GM23338 (cell line): ENCODE measurements at regions not wholly inside any gene's neighbourhood (a gene's known extent, or its start where the extent isn't known, plus 50 kb on each side); places are given as distances from the start of the nearest gene placed in this dataset.
"Not testable (repeated sequence)": the region's sequence is repeated elsewhere in the genome, so short reads cannot be mapped to it uniquely, and the experiment has no call there.

Experiments used
- ATAC-seq: fragments of 200-7000 bp; cut with Tn5 transposase; 3 replicates; pipeline ENCODE4 v1.9.1; 2020
- DNase-seq: peaks from one replicate; pipeline ENCODE4 v3.0.0-alpha.2; 2015; ENCODE audit warnings: low spot score
- H2AFZ ChIP-seq: fragments of 200-600 bp; sonication (generic); 2 replicates; pipeline ENCODE4 v1.8.0; 2016; ENCODE audit warnings: antibody characterized with exemption, mild to moderate bottlenecking, moderate library complexity
- H3F3A ChIP-seq: fragments of 200-600 bp; sonication (generic); replicated peaks from 2 replicates; pipeline ENCODE4 v1.8.0; 2017; ENCODE audit warnings: antibody characterized with exemption, mixed run types, low read depth
- H3K27ac ChIP-seq: fragments of 200-600 bp; sonication (generic); 2 replicates; pipeline ENCODE4 v1.6.1; 2016; ENCODE audit warnings: low read depth
- H3K27me3 ChIP-seq: fragments of 200-600 bp; sonication (generic); 2 replicates; pipeline ENCODE4 v1.8.0; 2016; ENCODE audit warnings: mild to moderate bottlenecking, mixed run types, moderate library complexity; ENCODE audit not compliant: insufficient read depth
- H3K36me3 ChIP-seq: fragments of 200-600 bp; sonication (generic); 2 replicates; pipeline ENCODE4 v1.8.0; 2016; ENCODE audit warnings: mild to moderate bottlenecking; ENCODE audit not compliant: insufficient read depth
- H3K4me1 ChIP-seq: fragments of 200-600 bp; sonication (generic); 2 replicates; pipeline ENCODE4 v1.8.0; 2016; ENCODE audit warnings: mild to moderate bottlenecking, moderate library complexity; ENCODE audit not compliant: insufficient read depth
- H3K4me2 ChIP-seq: fragments of 200-600 bp; sonication (generic); 2 replicates; pipeline ENCODE4 v1.7.1; 2017; ENCODE audit warnings: mixed run types
- H3K4me3 ChIP-seq: fragments of 200-600 bp; sonication (generic); 2 replicates; pipeline ENCODE4 v1.6.1; 2016; ENCODE audit warnings: mixed run types
- H3K79me2 ChIP-seq: fragments of 200-600 bp; sonication (generic); replicated peaks from 2 replicates; pipeline ENCODE4 v1.8.0; 2017; ENCODE audit warnings: mild to moderate bottlenecking; ENCODE audit not compliant: insufficient read depth
- H3K9me2 ChIP-seq: fragments of 200-600 bp; sonication (generic); 2 replicates; pipeline ENCODE4 v1.8.0; 2017; ENCODE audit not compliant: insufficient read depth
- H4K20me1 ChIP-seq: fragments of 200-600 bp; sonication (generic); replicated peaks from 2 replicates; pipeline ENCODE4 v1.8.0; 2017; ENCODE audit warnings: mild to moderate bottlenecking; ENCODE audit not compliant: insufficient read depth
- H3K27ac Mint-ChIP-seq: 2 replicates; pipeline ENCODE4 v1.8.0; 2020; ENCODE audit warnings: inconsistent platforms, mild to moderate bottlenecking, moderate library complexity, mixed read lengths
- H3K27me3 Mint-ChIP-seq: 3 replicates; pipeline ENCODE4 v1.8.0; 2022; ENCODE audit warnings: low read depth, mild to moderate bottlenecking, moderate library complexity, mixed read lengths, inconsistent platforms; ENCODE audit not compliant: insufficient read depth, poor library complexity
- H3K36me3 Mint-ChIP-seq: 3 replicates; pipeline ENCODE4 v1.8.0; 2021; ENCODE audit warnings: low read depth, mild to moderate bottlenecking, inconsistent platforms, moderate library complexity, mixed read lengths
- H3K4me1 Mint-ChIP-seq: 3 replicates; pipeline ENCODE4 v1.8.0; 2020; ENCODE audit warnings: mild to moderate bottlenecking, inconsistent platforms, mixed read lengths
- H3K4me3 Mint-ChIP-seq: 3 replicates; pipeline ENCODE4 v1.8.0; 2021; ENCODE audit warnings: moderate library complexity, mild to moderate bottlenecking, inconsistent platforms, mixed read lengths
- H3K9me3 Mint-ChIP-seq: 3 replicates; pipeline ENCODE4 v1.8.0; 2020; ENCODE audit warnings: moderate library complexity, mild to moderate bottlenecking, inconsistent platforms, mixed read lengths
- ETS1 ChIP-seq: IDR thresholded peaks from 2 replicates; pipeline ENCODE4 v1.6.1; 2016; ENCODE audit warnings: antibody characterized with exemption
- EZH2 ChIP-seq: fragments of 200-600 bp; sonication (generic); IDR thresholded peaks from one replicate; pipeline ENCODE4 v1.8.0; 2017; ENCODE audit warnings: antibody characterized with exemption, mild to moderate bottlenecking, low read depth; ENCODE audit not compliant: unreplicated experiment
- JUNB ChIP-seq: IDR thresholded peaks from one replicate; pipeline ENCODE4 v1.6.1; 2016; ENCODE audit warnings: antibody characterized with exemption; ENCODE audit not compliant: unreplicated experiment
- NANOG ChIP-seq: IDR thresholded peaks from 2 replicates; pipeline ENCODE4 v1.6.1; 2016; ENCODE audit warnings: antibody characterized with exemption, borderline replicate concordance
- POLR2AphosphoS5 ChIP-seq: IDR thresholded peaks from 2 replicates; pipeline ENCODE4 v1.6.1; 2016; ENCODE audit warnings: antibody characterized with exemption, low read depth
- ZNF462 ChIP-seq: fragments of 250-450 bp; sonication (Bioruptor Pico); IDR thresholded peaks from 2 replicates; pipeline ENCODE4 v1.5.0; 2020; ENCODE audit warnings: mild to moderate bottlenecking, moderate library complexity

GRCh38 chr12:83889745-83890144, 1022.9 kb downstream of the SLC6A15 start:
- Histone ChIP-seq H3K9me2 (0 out of 2 replicates have a peak, but pooled peaks cover 2% of the 10 kb centered on the region), H2AFZ (no peak overlapping the region), H3K4me2 (no peak overlapping the region), H3K36me3 (no peaks in the 10 kb centered on the region), H3K79me2 (no peaks in the 10 kb centered on the region), H3K4me1 (no peaks in the 10 kb centered on the region), H3K4me3 (no peak overlapping the region), H4K20me1 (no peaks in the 10 kb centered on the region), H3K27ac (no peak overlapping the region), H3F3A (no peaks in the 10 kb centered on the region), H3K27me3 (no peaks in the 10 kb centered on the region)
- TF ChIP-seq ZNF462 (CRISPR knock-in tag) = no peak
- no peak for TF ChIP-seq NANOG
- TF ChIP-seq EZH2 = no peak
- TF ChIP-seq POLR2AphosphoS5 = no peak
- ATAC-seq = no peak
- Mint-ChIP-seq H3K27ac (no peak overlapping the region), H3K27me3 (no peaks in the 10 kb centered on the region), H3K4me3 (no peak overlapping the region), H3K4me1 (no peaks in the 10 kb centered on the region), H3K9me3 (no peaks in the 10 kb centered on the region; the same call in 2 of the 3 replicates), H3K36me3 (no peaks in the 10 kb centered on the region; the same call in 2 of the 3 replicates)
- DNase-seq = no peak

- Mint-ChIP-seq H3K4me1 (no peaks in the 10 kb centered on the region), H3K9me3 (no peaks in the 10 kb centered on the region; the same call in 2 of the 3 replicates), H3K4me3 (no peak overlapping the region), H3K36me3 (no peaks in the 10 kb centered on the region; the same call in 2 of the 3 replicates), H3K27ac (no peak overlapping the region), H3K27me3 (no peaks in the 10 kb centered on the region)
- Histone ChIP-seq H3K4me3 (no peak overlapping the region), H4K20me1 (no peaks in the 10 kb centered on the region), H3K79me2 (no peaks in the 10 kb centered on the region), H2AFZ (no peak overlapping the region), H3K27me3 (no peaks in the 10 kb centered on the region), H3K4me2 (no peak overlapping the region), H3K9me2 (0 out of 2 replicates have a peak, but pooled peaks cover 2% of the 10 kb centered on the region), H3K4me1 (no peaks in the 10 kb centered on the region), H3F3A (no peaks in the 10 kb centered on the region), H3K27ac (no peak overlapping the region), H3K36me3 (no peaks in the 10 kb centered on the region)
- no peak for DNase-seq
- no peak for TF ChIP-seq JUNB
- TF ChIP-seq ETS1 = no peak
- ATAC-seq = no peak
Measured at GRCh38 chr12:83886479-83886878, 1026.1 kb downstream of the SLC6A15 start.

GRCh38 chr12:83870921-83871599, 1041.5 kb downstream of the SLC6A15 start:
- H3K9me3 Mint-ChIP-seq = peaks cover 22% of the 10 kb centered on the region
- ATAC-seq, H4K20me1 ChIP-seq, H3K4me2 ChIP-seq, H3K4me3 Mint-ChIP-seq, H3K27me3 Mint-ChIP-seq, H3K9me2 ChIP-seq, H3K4me3 ChIP-seq, H3F3A ChIP-seq, H3K36me3 Mint-ChIP-seq, H3K36me3 ChIP-seq, H3K27me3 ChIP-seq, H3K27ac ChIP-seq, H3K79me2 ChIP-seq, DNase-seq, H3K4me1 Mint-ChIP-seq, H2AFZ ChIP-seq, H3K27ac Mint-ChIP-seq, H3K4me1 ChIP-seq: not testable (repeated sequence)
